IMR-90 (cell line): ENCODE measurements at regions not wholly inside any gene's neighbourhood (a gene's known extent, or its start where the extent isn't known, plus 50 kb on each side); places are given as distances from the start of the nearest gene placed in this dataset.

Source experiments
- ATAC-seq: fragments of 200-7000 bp; cut with Tn5 transposase; 2 replicates; pipeline ENCODE4 v1.9.1; 2020; ENCODE audit warnings: low read depth, mild to moderate bottlenecking, moderate library complexity
- BruUV-seq: library from RNA; stranded (reverse); fragments of 400-500 nt; replicated peaks from 2 replicates; lab custom pipeline; 2021; lab: Mats Ljungman, UMichigan
- CTCF ChIA-PET: fragments of 300-600 bp; formaldehyde crosslinking; extraction: SDS; loops from one replicate; lab custom pipeline; 2021; ENCODE audit warnings: antibody characterized with exemption; lab: Yijun Ruan, JAX
- POLR2A ChIA-PET: fragments of 300-600 bp; sonication (Branson Sonifier 250); formaldehyde crosslinking; loops from one replicate; lab custom pipeline; 2022; ENCODE audit warnings: antibody characterized with exemption; ENCODE audit not compliant: unreplicated experiment; lab: Charles Lee
- DNase-seq: peaks from one replicate; pipeline ENCODE4 v3.0.0; 2013
- H2AFZ ChIP-seq: replicated peaks from 2 replicates; pipeline ENCODE3; 2013; ENCODE audit warnings: low read length, mild to moderate bottlenecking; ENCODE audit not compliant: poor library complexity
- H2AK5ac ChIP-seq: 2 replicates; pipeline ENCODE4 v1.6.1; 2013; ENCODE audit warnings: low read depth, low read length, inconsistent platforms
- H2AK9ac ChIP-seq: replicated peaks from 2 replicates; pipeline ENCODE3; 2013; ENCODE audit warnings: mild to moderate bottlenecking, low read depth, low read length, moderate library complexity; ENCODE audit not compliant: poor library complexity
- H2BK120ac ChIP-seq: 2 replicates; pipeline ENCODE4 v1.6.1; 2013; ENCODE audit warnings: low read depth, low read length, inconsistent platforms
- H2BK15ac ChIP-seq: 3 replicates; pipeline ENCODE4 v1.6.1; 2013; ENCODE audit warnings: low read depth, low read length, inconsistent platforms
- H2BK20ac ChIP-seq: 2 replicates; pipeline ENCODE4 v1.6.1; 2013; ENCODE audit warnings: low read depth, mild to moderate bottlenecking, inconsistent platforms, low read length, moderate library complexity
- H2BK5ac ChIP-seq: 2 replicates; pipeline ENCODE4 v1.6.1; 2013; ENCODE audit warnings: mild to moderate bottlenecking, low read depth, low read length, inconsistent platforms; ENCODE audit not compliant: poor library complexity, severe bottlenecking
- H3K14ac ChIP-seq: replicated peaks from 2 replicates; pipeline ENCODE4 v1.6.1; 2013; ENCODE audit warnings: low read depth, low read length, inconsistent platforms
- H3K18ac ChIP-seq: 2 replicates; pipeline ENCODE4 v1.6.1; 2013; ENCODE audit warnings: low read depth, low read length, control low read depth
- H3K23ac ChIP-seq: 2 replicates; pipeline ENCODE4 v1.6.1; 2013; ENCODE audit warnings: low read depth, low read length, inconsistent platforms
- H3K27ac ChIP-seq: 2 replicates; pipeline ENCODE4 v1.5.1; 2013; ENCODE audit warnings: mild to moderate bottlenecking, control low read depth, low read length; ENCODE audit not compliant: insufficient read depth
- H3K27me3 ChIP-seq: 2 replicates; pipeline ENCODE4 v1.6.1; 2013; ENCODE audit warnings: low read length; ENCODE audit not compliant: control insufficient read depth, insufficient read depth
- H3K36me3 ChIP-seq: 2 replicates; pipeline ENCODE4 v1.6.1; 2013; ENCODE audit warnings: low read length, mixed read lengths; ENCODE audit not compliant: control insufficient read depth, insufficient read depth
- H3K4ac ChIP-seq: 2 replicates; pipeline ENCODE4 v1.6.1; 2013; ENCODE audit warnings: low read depth, low read length, inconsistent platforms
- H3K4me1 ChIP-seq: 2 replicates; pipeline ENCODE4 v1.6.1; 2013; ENCODE audit warnings: low read length, mixed read lengths; ENCODE audit not compliant: control insufficient read depth, insufficient read depth
- H3K4me2 ChIP-seq: 2 replicates; pipeline ENCODE4 v1.6.1; 2013; ENCODE audit warnings: low read depth, mild to moderate bottlenecking, control low read depth, low read length, moderate library complexity
- H3K4me3 ChIP-seq: 2 replicates; pipeline ENCODE4 v1.5.1; 2013; ENCODE audit warnings: low read depth, mild to moderate bottlenecking, control low read depth, low read length, moderate library complexity; ENCODE audit not compliant: insufficient read depth
- H3K56ac ChIP-seq: 2 replicates; pipeline ENCODE4 v1.6.1; 2013; ENCODE audit warnings: low read length, inconsistent platforms; ENCODE audit not compliant: insufficient read depth; ENCODE audit errors: extremely low read depth
- H3K79me1 ChIP-seq, 2 experiments: 2 replicates each; pipeline ENCODE4 v1.6.1; 2013; ENCODE audit warnings: low read length in 2 of 2, inconsistent platforms in 1 of 2, low read depth in 1 of 2
- H3K9ac ChIP-seq: 2 replicates; pipeline ENCODE4 v1.6.1; 2013; ENCODE audit warnings: low read depth, low read length, control low read depth
- H3K9me1 ChIP-seq: 2 replicates; pipeline ENCODE4 v1.6.1; 2013; ENCODE audit warnings: low read length, inconsistent platforms; ENCODE audit not compliant: insufficient read depth
- H3K9me3 ChIP-seq: 2 replicates; pipeline ENCODE4 v1.6.1; 2013; ENCODE audit warnings: low read length; ENCODE audit not compliant: control insufficient read depth, insufficient read depth
- H4K20me1 ChIP-seq: 2 replicates; pipeline ENCODE4 v1.6.1; 2013; ENCODE audit warnings: low read length, inconsistent platforms; ENCODE audit not compliant: insufficient read depth
- H4K5ac ChIP-seq: 2 replicates; pipeline ENCODE4 v1.6.1; 2013; ENCODE audit warnings: mild to moderate bottlenecking, low read depth, low read length, control low read depth
- H4K8ac ChIP-seq, 2 experiments: 2 replicates each; pipeline ENCODE4 v1.6.1; 2013; ENCODE audit warnings: low read depth in 2 of 2, low read length in 2 of 2, control low read depth in 1 of 2, inconsistent platforms in 1 of 2
- H4K91ac ChIP-seq: 2 replicates; pipeline ENCODE4 v1.6.1; 2013; ENCODE audit warnings: low read depth, low read length, inconsistent platforms; ENCODE audit not compliant: insufficient read depth
- NFE2L2 ChIP-seq: fragments of 150-350 bp; IDR thresholded peaks from 2 replicates; pipeline ENCODE4 v1.6.1; 2016; ENCODE audit warnings: low read depth, mild to moderate bottlenecking, low read length
- WGBS, 2 experiments: methylation state at CpG; one replicate each; pipeline versions ENCODE4 v1.1.5 to v1.1.7; 2013; ENCODE audit warnings: missing lambda C conversion rate in 2 of 2; ENCODE audit not compliant: insufficient read length in 1 of 2; ENCODE audit errors: extremely low coverage in 2 of 2; 5-methylcytosine and 5-hydroxymethylcytosine counted together
- dilution Hi-C: fragments of 300-500 bp; cut with HindIII; formaldehyde crosslinking; loops from one replicate; pipeline ENCODE4 v1.14.3; 2018; ENCODE audit warnings: low sequenced_read_pairs; ENCODE audit not compliant: unreplicated experiment
- in situ Hi-C: fragments of 300-500 bp; cut with MboI; formaldehyde crosslinking; loops from 3 replicates; pipeline ENCODE4 v1.14.3; 2019; ENCODE audit warnings: low sequenced_read_pairs, inconsistent platforms, mixed read lengths
- intact Hi-C: fragments of 100-400 bp; cut with micrococcal nuclease; formaldehyde crosslinking; loops from 2 replicates; pipeline ENCODE4 v1.10.0; 2022
- TF ChIP-seq, protein P1 (sequence below): fragments of 150-350 bp; IDR thresholded peaks from 2 replicates; pipeline ENCODE4 v1.6.1; 2017; ENCODE audit warnings: mild to moderate bottlenecking, antibody characterized with exemption, low read length, low read depth

DNA sequence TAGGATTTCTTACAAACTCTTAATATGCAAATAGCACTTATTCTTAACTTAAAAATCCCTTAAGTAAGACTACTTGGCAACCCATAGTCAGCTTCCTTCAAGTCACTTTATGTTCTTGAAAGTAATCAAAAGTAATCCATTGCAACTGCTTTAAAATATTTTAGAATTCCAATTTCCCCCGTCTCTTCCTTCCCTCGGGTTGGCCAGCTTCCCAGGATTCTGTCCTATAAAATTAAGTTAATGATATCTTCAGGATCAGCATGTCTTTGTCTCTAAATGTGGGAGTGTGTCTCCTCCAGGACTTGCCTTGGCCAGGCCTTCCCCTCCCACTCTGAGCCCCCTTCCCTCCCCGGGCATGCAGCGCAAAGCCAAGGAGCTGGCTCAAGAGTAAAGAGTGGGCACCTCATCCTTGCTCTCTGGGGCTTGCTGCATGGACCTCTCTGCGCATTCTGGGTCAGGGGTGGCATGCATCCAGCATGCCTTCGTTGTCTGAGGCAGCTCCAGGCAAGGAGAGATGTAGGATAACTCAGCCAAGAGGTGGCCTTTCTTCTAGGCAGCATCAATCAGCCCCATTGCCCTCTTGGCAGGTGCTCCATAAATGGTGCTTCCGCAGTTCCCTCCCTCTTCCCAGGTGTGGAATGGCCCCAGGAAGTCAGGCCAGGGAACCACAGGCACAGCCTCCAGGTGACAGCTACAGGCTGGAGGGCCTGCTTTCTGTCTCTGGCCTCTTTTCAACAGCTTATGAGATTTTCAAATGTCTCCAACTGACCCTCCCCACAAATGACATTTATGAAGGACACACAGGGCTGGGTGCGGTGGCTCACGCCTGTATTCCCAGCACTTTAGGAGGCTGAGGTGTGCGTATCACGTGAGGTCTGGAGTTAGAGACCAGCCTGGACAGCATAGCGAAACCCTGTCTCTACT lies 108.7 kb upstream of the ALDH1A3 start:
- no peaks in the 10 kb centered on the region for H3K79me1 ChIP-seq
- WGBS, 2 experiments = 40% methylated on average over 2 of the region's 12 CpGs; no CpG with 5 or more reads in 1 of the 2 experiments
- H3K23ac ChIP-seq = no peak overlapping the region
- no peaks in the 10 kb centered on the region for H3K4me1 ChIP-seq
- BruUV-seq = no TSS peak
- no peak for ATAC-seq
- H3K4me3 ChIP-seq = no peak overlapping the region
- no peak overlapping the region for H4K5ac ChIP-seq
- no peak overlapping the region for H2AFZ ChIP-seq
- no peak overlapping the region for H3K4me2 ChIP-seq
- H4K91ac ChIP-seq = no peak overlapping the region
- ChIA-PET CTCF (no interaction called here), POLR2A (no interaction called here)
- H3K18ac ChIP-seq = no peak overlapping the region
- H2BK5ac ChIP-seq = no peak overlapping the region
- H2BK15ac ChIP-seq = no peak overlapping the region
- in situ Hi-C loops = no loop called here
- no peak overlapping the region for H2BK120ac ChIP-seq
- no peak for DNase-seq
- no peaks in the 10 kb centered on the region for H3K9me1 ChIP-seq
- no peak overlapping the region for H3K9ac ChIP-seq
- no peak overlapping the region for H3K56ac ChIP-seq
- no peak overlapping the region for H2AK9ac ChIP-seq
- H3K36me3 ChIP-seq = no peaks in the 10 kb centered on the region
- peaks cover 2% of the 10 kb centered on the region; the same call in 1 of the 2 replicates for H3K27me3 ChIP-seq
- H2BK20ac ChIP-seq = no peak overlapping the region
- no peaks in the 10 kb centered on the region for H4K20me1 ChIP-seq
- TF ChIP-seq, protein P1, sequence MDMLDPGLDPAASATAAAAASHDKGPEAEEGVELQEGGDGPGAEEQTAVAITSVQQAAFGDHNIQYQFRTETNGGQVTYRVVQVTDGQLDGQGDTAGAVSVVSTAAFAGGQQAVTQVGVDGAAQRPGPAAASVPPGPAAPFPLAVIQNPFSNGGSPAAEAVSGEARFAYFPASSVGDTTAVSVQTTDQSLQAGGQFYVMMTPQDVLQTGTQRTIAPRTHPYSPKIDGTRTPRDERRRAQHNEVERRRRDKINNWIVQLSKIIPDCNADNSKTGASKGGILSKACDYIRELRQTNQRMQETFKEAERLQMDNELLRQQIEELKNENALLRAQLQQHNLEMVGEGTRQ = no peak
- TF ChIP-seq NFE2L2 = no peak
- H2AK5ac ChIP-seq = no peak overlapping the region
- intact Hi-C loops = no loop called here
- H3K14ac ChIP-seq = no peak overlapping the region
- H4K8ac ChIP-seq = no peak overlapping the region
- H3K4ac ChIP-seq = no peak overlapping the region
- no peak overlapping the region for H3K27ac ChIP-seq
- H3K9me3 ChIP-seq = no peaks in the 10 kb centered on the region
- dilution Hi-C loops = no loop called here
